ENCODE measurements at regions not wholly inside any gene's neighbourhood (a gene's known extent, or its start where the extent isn't known, plus 50 kb on each side); places are given as distances from the start of the nearest gene placed in this dataset.

- Histone ChIP-seq H3K27ac (ENCODE audit: insufficient read depth, low read depth, low read length) (no peak overlapping the region), H3K4me1 (ENCODE audit: control insufficient read depth, extremely low read depth, insufficient read depth, low read length) (no peaks in the 10 kb centered on the region), H3K9ac (replicated peaks; ENCODE audit: extremely low read depth, insufficient read depth, low read length) (no peak overlapping the region), H3K36me3 (ENCODE audit: control insufficient read depth in 2 of 2, extremely low read depth in 1 of 2, insufficient read depth in 2 of 2, low read length in 2 of 2) (no peaks in the 10 kb centered on the region), H2AFZ (ENCODE audit: low read depth, low read length) (no peak overlapping the region), H4K20me1 (replicated peaks; ENCODE audit: control insufficient read depth, extremely low read depth, insufficient read depth, low read length) (no peaks in the 10 kb centered on the region), H3K79me2 (ENCODE audit: control insufficient read depth, insufficient read depth, low read length) (no peaks in the 10 kb centered on the region), H3K4me2 (ENCODE audit: insufficient read depth, low read length) (no peak overlapping the region), H3K4me3 (replicated peaks in 1 of 3; ENCODE audit: insufficient read depth in 1 of 3, low read depth in 1 of 3, low read length in 3 of 3) (no peak overlapping the region), H3K9me1 (replicated peaks; ENCODE audit: control insufficient read depth, extremely low read depth, insufficient read depth, low read length) (no peaks in the 10 kb centered on the region), H3K27me3 (ENCODE audit: control insufficient read depth in 2 of 2, insufficient read depth in 2 of 2, low read length in 2 of 2) (no peaks in the 10 kb centered on the region), H3K9me3 (replicated peaks; ENCODE audit: control insufficient read depth, insufficient read depth, low read length) (peaks cover 8% of the 10 kb centered on the region)
- FAIRE-seq (no peak), DNase-seq (ENCODE audit: low read depth, low spot score) (no peak)
- TF ChIP-seq JUN (IDR thresholded peaks at IDR 0.05; ENCODE audit: borderline replicate concordance, insufficient read depth, insufficient read length, low read depth) (no peak), CTCF (IDR thresholded peaks at IDR 0.05; ENCODE audit: extremely low read depth in 1 of 2, insufficient read depth in 1 of 2, low read depth in 1 of 2, low read length in 2 of 2) (no peak), POLR2A (IDR thresholded peaks at IDR 0.05; ENCODE audit: low read depth, low read length) (no peak), POLR2AphosphoS5 (IDR thresholded peaks at IDR 0.05; ENCODE audit: insufficient read depth, low read depth, low read length) (no peak), MAX (IDR thresholded peaks at IDR 0.05; ENCODE audit: insufficient read depth, insufficient read length) (no peak), MYC (IDR thresholded peaks at IDR 0.05; ENCODE audit: low read depth, low read length) (no peak), EZH2 (IDR thresholded peaks at IDR 0.05; ENCODE audit: borderline replicate concordance, low read depth, low read length, severe bottlenecking) (no peak), GATA2 (IDR thresholded peaks at IDR 0.05; ENCODE audit: insufficient read depth, insufficient read length, low read depth, low read length) (no peak), FOS (IDR thresholded peaks at IDR 0.05; ENCODE audit: borderline replicate concordance, insufficient read depth, low read length) (no peak)
- ChIA-PET POLR2A (no interaction called here), CTCF (no interaction called here)
- dilution Hi-C loops (cut with MboI; ENCODE audit: extremely low pct_ligation_motif_present, low sequenced_read_pairs) (no loop called here), intact Hi-C loops (cut with micrococcal nuclease) (no loop called here)
- BruUV-seq (replicated peaks): no TSS peak
These were observed 293.9 kb downstream of the IRX1 start for GRCh38 chr5:3889412-3890142.
